Stimulated activated memory B cell treated with anti-CD40 and anti-IgM and Interleukin-4, amounts not matched to agents 10 μg/mL and 1 μg/mL and 100 μg/mL, for 72 hours (primary cell): ENCODE measurements at regions not wholly inside any gene's neighbourhood (a gene's known extent, or its start where the extent isn't known, plus 50 kb on each side); places are given as distances from the start of the nearest gene placed in this dataset.
"Not testable (repeated sequence)": the region's sequence is repeated elsewhere in the genome, so short reads cannot be mapped to it uniquely, and the experiment has no call there.

Experiments used
- ATAC-seq: fragments of 150-1000 bp; cut with Tn5 transposase; 2 replicates; pipeline ENCODE4 v1.10.0; 2021
- H3K27ac Mint-ChIP-seq: one replicate; pipeline ENCODE4 v1.8.0; 2022; ENCODE audit warnings: mild to moderate bottlenecking, mixed read lengths
- H3K27me3 Mint-ChIP-seq: one replicate; pipeline ENCODE4 v1.8.0; 2022; ENCODE audit warnings: mixed read lengths
- H3K36me3 Mint-ChIP-seq: one replicate; pipeline ENCODE4 v1.8.0; 2022; ENCODE audit warnings: mixed read lengths
- H3K4me1 Mint-ChIP-seq: one replicate; pipeline ENCODE4 v1.8.0; 2022; ENCODE audit warnings: mixed read lengths
- H3K4me3 Mint-ChIP-seq: one replicate; pipeline ENCODE4 v1.8.0; 2022; ENCODE audit warnings: mild to moderate bottlenecking, moderate library complexity, mixed read lengths
- H3K9me3 Mint-ChIP-seq: one replicate; pipeline ENCODE4 v1.8.0; 2022; ENCODE audit warnings: mixed read lengths

DNA sequence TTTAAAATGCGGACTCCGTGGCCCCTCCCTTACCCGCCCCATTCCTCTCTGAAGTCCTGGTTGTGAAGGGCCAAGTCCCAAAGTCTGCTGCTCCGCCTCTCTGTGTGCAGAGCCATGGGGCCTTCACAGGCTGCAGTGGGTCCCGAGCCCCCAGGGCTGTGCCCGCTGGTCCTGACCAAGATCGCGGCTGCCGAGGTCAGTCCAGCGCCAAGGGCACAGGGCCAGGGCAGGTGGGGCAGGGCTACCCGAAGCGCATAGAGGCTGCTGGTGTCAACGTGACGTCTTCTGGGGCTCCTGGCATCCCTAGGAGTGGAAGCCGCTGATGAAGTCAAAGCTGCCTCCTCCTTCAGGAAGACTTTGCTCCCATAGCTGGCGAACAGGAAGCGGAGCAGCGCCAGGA is 858.8 kb downstream of the TUBA3C start:
- H3K36me3 Mint-ChIP-seq, H3K9me3 Mint-ChIP-seq, H3K4me3 Mint-ChIP-seq, H3K27me3 Mint-ChIP-seq, H3K4me1 Mint-ChIP-seq, H3K27ac Mint-ChIP-seq, ATAC-seq: not testable (repeated sequence)

DNA sequence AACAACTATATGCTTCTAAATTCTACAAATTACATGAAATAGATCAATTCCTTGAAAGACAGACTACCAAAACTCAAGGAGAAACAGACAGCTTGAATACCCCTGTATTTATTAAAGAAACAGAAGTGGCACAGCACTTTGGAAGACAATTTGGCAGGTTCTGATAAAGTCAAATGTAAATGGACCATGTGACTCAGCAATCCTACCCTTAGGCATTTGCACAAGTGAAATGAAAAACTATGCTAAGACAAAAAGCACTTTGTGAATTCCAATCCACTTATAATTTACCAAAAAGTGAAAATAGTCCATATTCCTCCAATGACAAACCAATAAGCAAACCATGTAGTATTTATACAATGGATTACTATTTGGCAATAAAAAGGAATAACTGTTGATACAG is 862.0 kb downstream of the TUBA3C start:
- not testable (repeated sequence) for ATAC-seq, H3K4me3 Mint-ChIP-seq, H3K9me3 Mint-ChIP-seq, H3K4me1 Mint-ChIP-seq, H3K27me3 Mint-ChIP-seq, H3K27ac Mint-ChIP-seq, H3K36me3 Mint-ChIP-seq

DNA sequence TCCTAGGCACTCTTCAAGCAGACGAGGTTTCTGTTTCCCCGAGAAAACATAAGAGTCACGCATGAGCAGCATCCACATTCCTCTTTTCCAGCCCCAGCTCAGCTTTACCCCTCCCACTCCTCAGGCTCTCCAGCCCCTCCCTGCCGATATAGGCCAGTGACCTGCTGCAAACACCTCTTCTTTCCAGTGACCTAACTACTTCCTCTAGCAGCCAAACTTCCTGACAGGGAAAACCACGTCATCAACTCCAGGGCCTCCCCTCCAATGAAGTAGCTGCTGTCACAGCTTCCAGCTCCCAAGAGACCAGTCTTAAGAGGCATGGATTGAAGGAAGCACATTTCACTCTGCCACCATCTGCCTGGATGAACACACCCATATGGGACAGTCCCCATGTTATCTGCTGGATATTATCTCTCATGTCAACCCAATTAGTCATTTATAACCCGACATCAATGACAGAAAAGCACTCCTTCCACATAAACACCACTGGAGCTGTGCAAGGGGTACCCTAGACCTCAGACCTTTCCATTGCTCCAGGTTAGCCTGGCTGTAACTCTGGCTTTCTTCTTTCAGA is 878.3 kb downstream of the TUBA3C start:
- not testable (repeated sequence) for H3K27ac Mint-ChIP-seq, H3K4me3 Mint-ChIP-seq, H3K27me3 Mint-ChIP-seq, H3K9me3 Mint-ChIP-seq, ATAC-seq, H3K4me1 Mint-ChIP-seq, H3K36me3 Mint-ChIP-seq

DNA sequence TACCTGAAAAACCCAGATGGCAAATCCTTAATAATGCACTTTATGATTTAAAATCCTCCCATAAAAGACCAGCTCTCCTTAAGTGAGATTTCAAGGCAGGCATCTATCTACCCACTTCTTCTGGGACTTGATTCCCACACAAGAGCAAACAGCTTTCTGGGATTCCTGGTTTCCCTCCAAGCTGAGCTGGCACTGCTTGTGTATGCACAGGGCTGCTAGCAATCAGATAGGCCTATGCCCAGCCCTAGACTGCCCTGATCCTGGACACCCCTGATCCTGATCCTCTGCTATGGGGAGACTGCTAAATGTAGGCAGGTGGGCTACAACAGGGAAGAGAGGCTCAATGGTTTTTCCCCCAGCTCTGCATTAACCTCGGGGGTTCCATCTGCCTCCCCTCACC is 880.7 kb downstream of the TUBA3C start:
- H3K27ac Mint-ChIP-seq, H3K4me1 Mint-ChIP-seq, H3K27me3 Mint-ChIP-seq, ATAC-seq, H3K36me3 Mint-ChIP-seq, H3K9me3 Mint-ChIP-seq, H3K4me3 Mint-ChIP-seq: not testable (repeated sequence)

DNA sequence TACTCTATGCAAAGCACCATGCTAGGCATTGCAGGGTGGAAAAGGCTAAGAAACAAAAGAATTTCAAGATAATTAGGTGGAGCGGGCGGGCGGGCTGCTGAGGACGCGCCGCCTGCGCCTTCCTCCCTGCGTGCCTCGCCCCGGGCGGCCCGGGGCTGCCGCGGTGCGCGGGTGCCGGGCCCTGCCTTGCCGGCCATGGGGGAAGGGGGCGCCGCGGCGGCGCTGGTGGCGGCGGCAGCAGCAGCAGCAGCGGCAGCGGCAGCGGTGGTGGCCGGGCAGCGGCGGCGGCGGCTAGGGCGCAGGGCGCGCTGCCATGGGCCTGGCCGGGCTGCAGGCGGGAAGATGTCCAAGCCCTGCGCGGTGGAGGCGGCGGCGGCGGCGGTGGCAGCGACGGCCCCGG is 884.3 kb downstream of the TUBA3C start:
- H3K4me3 Mint-ChIP-seq, H3K4me1 Mint-ChIP-seq, H3K27me3 Mint-ChIP-seq, H3K9me3 Mint-ChIP-seq, H3K27ac Mint-ChIP-seq, H3K36me3 Mint-ChIP-seq: not testable (repeated sequence)
- peak; percentile 46 for ATAC-seq

DNA sequence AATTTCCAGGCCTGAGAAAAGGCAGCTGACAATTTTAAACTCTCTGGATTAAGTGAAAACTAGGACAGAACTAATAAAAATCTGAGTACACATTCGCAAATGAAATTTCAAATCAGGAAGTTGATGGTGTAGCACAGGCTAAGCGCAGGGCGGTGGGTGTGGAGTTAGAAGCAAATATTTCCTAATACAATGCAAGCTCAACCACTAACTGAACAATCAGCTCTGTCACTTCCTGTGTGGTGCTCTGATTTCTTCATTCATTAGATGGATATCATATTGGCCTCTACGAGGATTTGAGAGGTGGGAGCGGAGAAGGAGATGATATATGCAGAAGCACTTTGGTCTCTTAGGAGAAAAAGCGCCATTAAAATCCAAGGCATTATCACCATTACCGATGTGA is 885.0 kb downstream of the TUBA3C start:
- H3K27me3 Mint-ChIP-seq, H3K27ac Mint-ChIP-seq, H3K9me3 Mint-ChIP-seq, H3K4me3 Mint-ChIP-seq, ATAC-seq, H3K36me3 Mint-ChIP-seq, H3K4me1 Mint-ChIP-seq: not testable (repeated sequence)

DNA sequence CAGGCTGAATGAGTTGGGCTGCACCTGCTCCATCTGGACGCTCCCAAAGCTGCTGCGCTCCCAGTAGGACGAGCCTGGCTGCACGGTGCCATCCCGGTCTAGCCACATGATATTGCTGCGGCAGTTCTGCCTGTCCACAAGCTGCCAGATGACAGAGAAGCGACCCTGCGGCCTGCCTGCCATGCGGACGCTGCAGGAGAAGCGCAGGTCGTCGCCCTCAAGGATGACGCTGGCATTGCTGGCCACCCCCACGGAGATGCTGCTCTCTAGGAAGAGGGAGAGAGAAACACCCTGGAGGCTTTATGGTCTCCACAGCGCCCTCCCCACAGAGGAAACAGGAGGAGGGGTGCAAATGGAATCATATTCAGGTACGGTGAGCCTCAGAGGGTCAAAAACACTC is 887.3 kb downstream of the TUBA3C start:
- H3K4me1 Mint-ChIP-seq, H3K9me3 Mint-ChIP-seq: not testable (repeated sequence)

DNA sequence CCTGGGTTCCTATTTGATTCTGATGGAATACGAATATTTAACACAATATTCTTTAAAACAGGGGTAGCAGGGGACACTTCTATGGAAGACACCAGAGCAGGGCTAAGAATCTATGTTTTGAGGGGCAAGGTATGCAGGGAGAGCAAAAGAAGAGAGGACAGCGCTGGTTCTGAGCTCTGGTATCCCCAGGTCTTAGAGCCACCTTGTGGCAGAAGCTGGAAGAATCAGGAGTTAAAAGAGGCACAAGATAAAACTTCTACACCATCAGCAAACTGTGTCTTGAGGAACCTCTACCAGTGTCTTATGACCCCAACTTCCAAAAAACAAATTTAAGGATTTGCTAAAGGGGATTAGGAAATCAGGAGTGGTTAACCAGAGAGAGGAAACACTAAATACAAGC is 894.8 kb downstream of the TUBA3C start:
- H3K27ac Mint-ChIP-seq, H3K27me3 Mint-ChIP-seq, H3K4me3 Mint-ChIP-seq, H3K9me3 Mint-ChIP-seq, ATAC-seq, H3K4me1 Mint-ChIP-seq, H3K36me3 Mint-ChIP-seq: not testable (repeated sequence)

More for the DNA sequence above, 887.3 kb downstream of the TUBA3C start:
- not testable (repeated sequence) for ATAC-seq, H3K4me3 Mint-ChIP-seq, H3K27me3 Mint-ChIP-seq, H3K27ac Mint-ChIP-seq, H3K36me3 Mint-ChIP-seq

DNA sequence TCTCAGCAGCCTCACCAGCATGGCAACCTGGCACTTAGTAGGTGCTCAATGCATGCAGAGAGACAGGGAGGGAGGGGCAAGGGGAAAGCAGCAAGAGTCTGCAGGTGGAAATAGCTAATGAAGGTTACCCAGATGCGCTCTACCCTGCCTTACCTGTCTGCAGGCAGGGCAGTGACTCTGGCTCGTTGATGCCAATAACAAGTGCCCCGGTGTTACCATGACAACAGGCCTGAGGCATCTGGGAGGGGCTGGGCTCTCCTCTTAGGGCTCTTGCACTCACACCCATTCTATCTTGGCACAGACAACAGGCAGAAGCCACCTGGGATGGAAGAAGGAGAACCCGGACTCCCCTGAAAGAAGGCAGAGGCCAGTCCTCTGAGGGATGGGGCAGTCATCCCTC is 896.0 kb downstream of the TUBA3C start:
- H3K4me1 Mint-ChIP-seq, H3K9me3 Mint-ChIP-seq, H3K27ac Mint-ChIP-seq, H3K27me3 Mint-ChIP-seq, H3K36me3 Mint-ChIP-seq, H3K4me3 Mint-ChIP-seq, ATAC-seq: not testable (repeated sequence)

DNA sequence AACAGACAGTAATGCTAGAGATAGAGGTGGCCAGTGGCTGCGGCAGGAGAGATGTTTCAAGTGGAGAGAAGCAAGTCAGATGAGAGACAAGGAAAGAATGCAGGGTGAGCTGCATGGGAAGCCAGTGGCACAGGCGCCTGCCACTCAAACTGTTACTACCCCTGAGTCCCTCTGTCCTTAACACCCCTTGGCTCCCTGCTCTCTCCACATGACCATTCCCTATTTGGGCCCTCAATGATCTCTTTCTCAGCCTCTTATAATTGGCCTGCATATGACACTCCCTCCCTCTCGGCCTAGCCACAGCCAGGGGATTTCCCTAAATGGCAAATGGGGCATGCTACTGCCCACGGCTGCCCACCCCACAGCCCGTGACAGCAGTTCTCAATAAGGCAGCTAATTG is 897.6 kb downstream of the TUBA3C start:
- not testable (repeated sequence) for H3K4me1 Mint-ChIP-seq, H3K36me3 Mint-ChIP-seq, H3K9me3 Mint-ChIP-seq, H3K27me3 Mint-ChIP-seq, ATAC-seq, H3K27ac Mint-ChIP-seq, H3K4me3 Mint-ChIP-seq

DNA sequence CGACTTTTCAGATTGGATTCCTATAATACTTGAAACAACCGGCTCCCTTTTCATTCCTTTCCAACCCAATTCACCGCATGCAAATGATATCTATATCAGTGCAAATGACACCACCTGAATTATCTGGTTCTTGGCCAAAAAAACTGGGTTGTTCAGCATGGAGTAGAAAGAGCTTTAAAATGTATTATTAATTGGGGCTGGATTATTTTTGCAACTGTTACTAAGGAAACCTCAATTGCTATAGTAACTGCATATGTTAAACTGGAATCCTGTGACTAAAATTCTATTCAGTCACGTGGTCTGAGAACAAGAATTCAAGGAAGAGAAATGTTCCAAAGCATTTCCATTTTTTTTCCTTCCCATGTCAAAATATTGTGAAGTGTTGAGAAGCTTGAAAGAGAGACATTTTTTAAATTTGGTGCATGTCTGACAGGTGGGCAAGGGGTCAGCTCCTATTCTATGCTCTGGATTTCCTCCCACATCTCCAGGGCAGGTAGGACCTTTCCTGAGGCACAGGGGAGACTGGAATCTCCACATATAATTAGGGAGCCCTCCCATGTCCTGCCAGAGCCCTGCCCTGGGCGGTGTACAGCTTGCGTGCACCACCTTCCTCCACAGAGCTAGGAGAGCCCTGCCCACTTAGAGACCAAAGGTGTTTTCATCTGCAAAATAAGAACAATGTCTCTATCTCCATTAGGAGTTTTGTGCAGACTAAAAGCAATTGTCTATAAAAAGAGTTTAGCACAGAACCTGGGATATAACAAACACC is 899.6 kb downstream of the TUBA3C start:
- not testable (repeated sequence) for H3K27ac Mint-ChIP-seq, H3K4me1 Mint-ChIP-seq, H3K36me3 Mint-ChIP-seq, H3K27me3 Mint-ChIP-seq, H3K9me3 Mint-ChIP-seq, ATAC-seq, H3K4me3 Mint-ChIP-seq

DNA sequence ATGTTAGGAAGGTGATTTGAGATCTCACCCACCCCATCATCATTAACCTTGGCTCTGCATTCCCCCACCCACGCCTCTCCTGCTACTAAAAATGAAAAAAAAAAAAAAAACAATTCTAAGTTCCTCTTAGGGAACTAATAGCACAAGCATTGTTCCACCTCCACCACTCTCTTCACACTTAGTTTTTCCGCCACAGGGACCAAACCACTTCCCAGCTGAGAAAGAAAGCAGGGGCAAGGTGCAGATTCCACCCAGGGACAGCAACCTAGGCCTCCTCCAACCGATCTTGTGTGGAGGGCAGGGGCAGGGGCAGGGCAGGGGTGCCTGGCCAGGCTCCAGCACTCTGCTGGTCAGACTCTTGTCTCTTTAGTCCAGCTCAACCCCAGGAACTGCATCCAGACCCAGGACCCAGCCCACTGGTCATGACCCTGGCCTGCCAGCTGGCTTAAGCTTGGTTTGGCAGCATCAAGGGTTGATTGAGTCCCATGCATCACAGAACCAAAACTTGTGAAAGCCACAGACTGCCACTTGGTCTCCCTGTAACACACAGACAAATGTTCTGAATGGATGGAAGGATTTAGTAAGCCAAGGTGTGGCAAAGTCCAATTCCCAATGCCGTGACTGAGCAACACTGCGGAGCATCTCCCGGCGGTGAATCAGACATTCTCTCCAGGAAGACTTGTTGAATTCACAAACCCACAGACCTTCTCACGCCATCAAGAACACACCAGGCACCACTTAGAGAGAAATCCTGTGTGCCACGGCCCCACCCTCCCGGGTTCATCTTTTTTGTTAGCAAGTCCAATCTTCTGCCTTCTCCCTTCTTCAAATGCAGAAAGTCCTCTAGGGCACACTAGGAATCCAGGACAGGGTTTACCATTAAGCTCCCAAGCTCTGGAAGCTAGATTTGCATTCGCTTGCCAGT is 900.5 kb downstream of the TUBA3C start:
- H3K27me3 Mint-ChIP-seq, H3K4me1 Mint-ChIP-seq, ATAC-seq, H3K4me3 Mint-ChIP-seq, H3K9me3 Mint-ChIP-seq, H3K36me3 Mint-ChIP-seq, H3K27ac Mint-ChIP-seq: not testable (repeated sequence)

DNA sequence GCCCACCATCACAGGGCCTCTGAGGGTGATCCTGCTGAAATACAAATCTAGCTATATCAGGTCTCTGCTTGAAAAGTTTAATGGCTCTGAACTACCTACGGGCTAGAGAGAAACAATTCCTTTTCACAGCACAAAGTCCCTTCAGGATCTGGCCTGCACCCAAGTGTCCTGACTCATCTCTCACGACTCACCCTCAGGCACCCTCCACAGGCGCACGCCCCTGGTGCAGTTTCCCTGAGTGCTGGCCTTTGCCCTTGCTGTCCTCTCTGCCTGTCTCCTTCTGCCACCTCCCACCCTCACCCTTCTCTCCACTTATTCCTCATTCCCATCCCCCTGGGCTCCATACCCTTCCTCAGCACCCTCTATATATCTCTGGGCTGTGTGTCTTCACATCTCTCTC is 901.7 kb downstream of the TUBA3C start:
- H3K4me3 Mint-ChIP-seq, H3K9me3 Mint-ChIP-seq, H3K4me1 Mint-ChIP-seq, H3K27me3 Mint-ChIP-seq, ATAC-seq, H3K36me3 Mint-ChIP-seq, H3K27ac Mint-ChIP-seq: not testable (repeated sequence)

DNA sequence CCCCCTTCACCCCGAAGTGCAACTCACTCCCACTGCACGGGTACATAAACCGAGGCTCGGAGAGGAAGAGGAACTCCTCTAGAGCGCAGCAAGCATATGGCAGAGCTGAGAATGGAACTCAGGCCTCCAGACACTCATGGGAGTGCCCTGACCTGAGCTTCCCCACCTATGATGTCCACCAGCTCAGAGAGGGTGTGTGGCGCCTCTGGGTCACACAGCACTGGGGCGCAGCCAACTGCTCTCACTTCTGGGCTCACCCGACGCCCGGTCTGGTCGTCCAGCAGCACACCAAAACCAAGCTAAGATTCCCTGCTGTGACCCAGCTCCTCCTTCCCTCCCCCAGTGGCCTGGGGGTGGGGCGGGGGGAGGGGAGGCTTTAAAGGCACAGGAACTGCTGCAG is 904.3 kb downstream of the TUBA3C start:
- not testable (repeated sequence) for H3K36me3 Mint-ChIP-seq, H3K4me3 Mint-ChIP-seq, H3K27me3 Mint-ChIP-seq, H3K9me3 Mint-ChIP-seq, H3K27ac Mint-ChIP-seq, H3K4me1 Mint-ChIP-seq, ATAC-seq

DNA sequence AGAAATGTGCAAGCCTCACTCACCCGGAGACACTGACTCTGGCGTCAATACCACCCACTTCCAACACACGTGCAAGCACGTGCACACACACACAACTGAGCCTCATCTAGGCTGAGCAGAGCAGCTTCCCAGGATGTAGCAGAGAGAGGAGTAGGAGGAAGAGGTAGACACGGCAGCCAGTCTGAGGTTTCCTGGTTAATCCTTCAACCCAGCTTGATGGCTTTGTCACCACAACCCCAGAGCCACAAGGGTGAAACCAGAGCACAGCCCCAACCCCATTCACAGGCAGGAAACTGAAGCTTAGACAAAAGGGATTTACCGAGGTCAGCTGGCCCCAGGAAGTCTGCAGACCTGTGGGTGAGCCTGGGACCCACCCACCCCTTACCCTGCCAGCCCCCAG is 905.3 kb downstream of the TUBA3C start:
- ATAC-seq, H3K27me3 Mint-ChIP-seq, H3K4me1 Mint-ChIP-seq, H3K27ac Mint-ChIP-seq, H3K9me3 Mint-ChIP-seq, H3K36me3 Mint-ChIP-seq, H3K4me3 Mint-ChIP-seq: not testable (repeated sequence)
